SIG-M5 treated with dmso at 0.1 percent for 504 hours (cell line): ENCODE measurements at regions not wholly inside any gene's neighbourhood (a gene's known extent, or its start where the extent isn't known, plus 50 kb on each side); places are given as distances from the start of the nearest gene placed in this dataset.

ENCODE experiments used
- DNase-seq: peaks from one replicate; lab custom pipeline; 2025; ENCODE audit not compliant: unreplicated experiment; lab: John Stamatoyannopoulos, UW

DNA sequence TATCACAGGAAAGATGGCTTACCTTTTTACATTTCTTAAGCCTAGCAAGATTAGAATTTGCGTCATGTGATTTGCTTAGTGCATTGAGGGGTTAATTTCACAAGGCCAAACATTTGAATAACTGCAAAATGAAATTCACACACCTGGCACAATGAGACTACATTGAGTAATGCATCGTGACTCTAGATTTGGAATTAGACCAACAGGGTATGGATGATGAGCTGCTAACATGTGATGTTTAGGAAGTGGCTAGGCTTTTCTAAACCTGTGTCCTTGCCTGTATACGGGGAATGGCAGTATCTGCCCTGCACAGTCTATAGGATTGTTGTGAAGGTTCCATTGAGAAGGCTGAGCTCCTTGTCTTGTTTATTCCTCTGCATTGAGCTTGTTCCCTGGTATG lies 160.1 kb downstream of the MFSD1 start:
- DNase-seq: no peak

DNA sequence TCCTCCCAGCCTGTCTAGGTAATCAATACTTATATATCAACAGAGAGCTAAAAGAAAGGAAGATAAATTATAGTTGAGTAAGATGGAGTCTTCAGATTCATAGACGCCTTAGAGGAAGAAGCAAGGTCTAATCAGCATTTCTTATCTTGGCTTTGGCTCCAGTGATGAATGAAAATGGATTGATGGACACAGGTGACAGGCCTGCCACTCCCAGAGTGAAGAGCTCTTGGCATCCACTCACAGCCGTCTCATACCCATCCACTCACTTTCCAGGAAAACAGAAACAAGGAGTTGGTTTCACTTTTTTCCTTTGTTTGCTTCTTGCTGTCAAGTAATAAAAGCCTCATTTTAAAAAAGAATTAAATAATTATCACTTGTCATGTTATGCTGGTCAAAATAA lies 168.2 kb downstream of the MFSD1 start:
- no peak for DNase-seq

DNA sequence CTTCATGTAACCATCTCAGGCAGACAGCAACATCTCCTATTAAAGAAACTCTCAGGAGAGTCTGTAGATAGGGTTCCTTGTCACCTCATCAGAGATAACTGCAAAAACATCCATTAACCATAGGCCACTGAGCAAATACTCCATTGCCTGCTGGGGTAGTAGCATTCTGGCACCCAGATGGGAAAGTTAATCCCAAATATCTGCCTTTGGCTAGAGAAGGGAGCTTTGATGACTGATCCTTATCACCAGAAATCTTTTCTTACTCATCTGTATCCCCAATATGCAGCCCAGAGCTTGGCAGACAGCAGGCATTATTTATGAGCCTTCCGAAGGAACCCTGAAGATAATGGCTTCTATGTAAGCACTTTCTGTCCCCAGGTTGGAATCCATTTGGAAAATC lies 173.1 kb downstream of the MFSD1 start:
- DNase-seq: no peak

GRCh38 chr3:158976966-158977365 lies 175.1 kb downstream of the MFSD1 start:
- DNase-seq: no peak

DNA sequence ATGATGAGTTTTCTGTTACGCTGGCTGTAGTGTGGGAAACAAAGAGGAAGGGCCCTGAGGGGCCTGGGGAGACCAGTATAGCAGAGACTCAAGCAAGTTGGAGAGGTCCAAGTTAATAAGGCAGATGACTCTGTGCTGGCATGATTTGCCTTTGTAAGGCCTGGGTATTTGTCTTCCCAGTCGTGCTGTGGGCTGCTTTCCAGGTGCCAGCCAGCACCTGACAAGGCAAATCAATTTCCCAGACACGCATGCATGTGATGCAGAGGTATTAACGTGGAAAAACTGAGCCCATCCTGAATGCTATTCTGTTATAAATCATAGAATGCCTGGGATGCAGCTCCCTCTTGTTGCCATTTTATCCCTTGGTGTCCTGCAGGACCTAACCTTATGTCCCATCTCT lies 175.6 kb downstream of the MFSD1 start:
- DNase-seq: no peak

GRCh38 chr3:158983216-158984099 lies 181.6 kb downstream of the MFSD1 start:
- no peak for DNase-seq

GRCh38 chr3:158991146-158991705 lies 189.4 kb downstream of the MFSD1 start:
- no peak for DNase-seq

DNA sequence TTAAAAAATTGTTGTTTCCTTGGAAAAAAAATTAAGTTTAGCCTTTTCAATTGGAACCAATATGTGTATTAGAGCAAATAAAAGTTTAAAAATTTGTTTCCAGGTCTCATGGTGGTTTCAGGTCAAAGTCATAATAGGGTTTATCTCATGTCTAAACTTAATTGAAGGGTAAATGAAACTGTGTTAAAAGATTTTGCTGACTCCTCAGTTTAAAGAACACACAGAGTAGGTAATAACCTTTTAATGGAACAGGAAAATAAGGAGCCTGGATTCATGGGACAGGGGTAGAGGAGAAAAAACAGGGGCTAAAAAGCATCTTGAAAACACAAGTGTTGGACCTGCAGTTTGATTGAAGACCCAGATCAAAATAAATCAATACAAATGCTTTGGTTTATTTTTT lies 190.6 kb downstream of the MFSD1 start:
- DNase-seq: no peak

DNA sequence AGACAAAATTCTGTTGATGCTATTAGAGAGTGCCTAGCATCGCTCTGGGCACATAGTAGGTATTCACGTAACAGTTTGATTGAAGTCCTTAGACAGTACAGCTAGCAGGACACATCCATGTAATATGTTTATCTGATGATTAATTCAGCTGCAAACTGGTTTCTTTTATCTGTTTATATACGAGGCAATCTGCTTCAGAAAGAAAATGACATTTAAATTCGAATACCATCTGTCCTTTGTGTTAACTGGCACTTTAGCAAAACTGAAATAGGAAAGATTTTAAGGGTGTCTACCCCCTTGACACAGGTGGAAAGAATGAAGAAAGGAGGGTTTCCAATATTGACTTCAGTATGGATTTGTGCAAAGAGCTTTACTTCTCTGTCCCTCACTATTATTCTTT lies 192.5 kb downstream of the MFSD1 start:
- no peak for DNase-seq

DNA sequence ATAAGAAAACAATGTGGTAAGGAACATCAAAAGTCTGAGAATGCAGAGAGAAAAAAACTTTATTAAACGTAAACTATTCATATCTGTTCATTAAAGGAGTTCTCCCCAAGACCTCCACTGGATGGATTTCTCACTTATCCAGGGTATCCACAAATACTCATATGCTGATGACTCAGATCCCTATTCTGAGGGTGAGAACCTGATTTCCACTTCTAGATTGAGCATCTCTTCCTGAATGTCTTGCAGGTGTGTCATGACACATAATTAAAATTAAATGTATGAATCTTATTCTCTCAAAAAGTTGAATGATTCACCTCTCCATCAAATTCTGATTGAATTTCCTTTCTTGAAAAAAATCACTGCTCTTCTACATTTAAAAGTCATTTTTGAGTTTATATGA lies 199.9 kb downstream of the MFSD1 start:
- no peak for DNase-seq

DNA sequence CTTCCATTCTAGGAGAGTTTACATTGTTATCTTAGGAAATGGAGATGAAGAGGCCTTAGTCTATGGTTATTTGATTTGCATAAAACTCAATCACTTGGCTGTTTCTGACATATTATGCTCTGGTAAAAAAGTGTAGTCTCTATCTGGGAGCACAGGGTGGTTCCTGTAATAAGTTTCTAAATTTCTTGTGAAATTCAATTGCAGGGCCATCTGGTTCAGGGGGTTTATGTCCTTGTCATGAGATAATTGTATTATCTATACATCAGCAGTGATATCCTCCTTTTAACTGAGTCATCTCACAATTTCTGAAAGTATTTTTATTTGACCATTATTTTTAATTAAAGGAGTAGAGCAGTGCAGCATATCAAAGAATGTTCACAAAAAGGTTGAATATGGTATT lies 203.3 kb downstream of the MFSD1 start:
- no peak for DNase-seq

DNA sequence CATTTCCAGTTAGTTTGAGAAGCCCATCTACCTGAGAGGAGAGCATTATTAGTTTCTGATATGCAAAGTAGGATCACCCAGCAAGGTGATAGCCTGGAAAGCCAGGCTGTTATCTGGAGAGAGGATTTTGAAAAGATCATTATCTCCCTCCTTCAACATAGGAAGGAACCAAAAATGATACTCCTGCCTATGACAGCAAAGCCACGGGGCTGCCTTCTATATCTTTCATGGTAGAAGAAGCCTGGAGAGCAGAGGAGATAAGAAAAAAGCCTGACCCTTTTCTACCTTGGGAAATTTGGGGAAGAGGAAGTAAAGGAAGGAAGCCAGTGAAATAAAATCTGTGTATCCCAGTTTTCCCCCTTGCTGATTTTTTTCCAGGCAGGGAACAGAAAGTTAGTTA lies 205.5 kb downstream of the MFSD1 start:
- DNase-seq: no peak

- no peak for DNase-seq
Measured at GRCh38 chr3:159008401-159008800, 206.5 kb downstream of the MFSD1 start.

DNA sequence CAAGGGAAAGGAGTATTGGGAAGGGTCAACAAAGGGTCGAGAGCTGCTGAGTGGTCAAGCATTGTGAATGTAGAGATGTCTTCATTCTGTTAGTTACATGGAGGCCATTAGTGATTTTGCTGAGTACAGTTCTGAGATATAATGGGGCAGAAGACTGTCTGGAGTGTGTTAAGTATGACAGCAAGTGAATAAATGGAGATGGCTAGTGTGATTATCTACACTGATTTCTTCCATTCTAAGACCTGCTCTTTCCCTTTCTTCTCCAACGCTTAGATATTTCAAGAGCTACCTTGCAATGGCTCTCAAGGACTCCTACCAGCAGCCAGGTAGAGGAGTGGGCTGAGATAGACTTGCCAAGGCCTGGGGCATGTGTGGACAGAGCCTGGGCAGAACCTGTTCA lies 216.5 kb downstream of the MFSD1 start:
- no peak for DNase-seq

DNA sequence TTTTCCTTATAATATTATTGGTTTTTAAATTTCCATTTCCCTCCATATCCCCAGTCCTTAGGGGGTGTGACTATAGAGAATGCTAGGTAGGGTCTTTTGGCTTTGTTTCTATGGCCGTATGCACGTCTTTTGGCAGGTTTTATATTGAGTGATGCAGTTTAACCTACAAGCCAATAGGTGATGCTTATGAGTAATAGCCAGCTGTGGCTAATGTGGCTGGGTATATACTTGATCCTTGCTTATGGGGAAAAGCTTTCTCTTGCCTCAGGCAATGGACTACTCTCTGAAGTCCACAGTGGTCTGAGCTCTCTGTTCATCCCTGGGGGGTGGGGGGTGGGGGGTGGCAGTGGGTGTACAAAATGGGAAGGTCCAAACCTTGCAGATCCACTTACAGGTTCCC lies 223.9 kb downstream of the MFSD1 start:
- DNase-seq: no peak

DNA sequence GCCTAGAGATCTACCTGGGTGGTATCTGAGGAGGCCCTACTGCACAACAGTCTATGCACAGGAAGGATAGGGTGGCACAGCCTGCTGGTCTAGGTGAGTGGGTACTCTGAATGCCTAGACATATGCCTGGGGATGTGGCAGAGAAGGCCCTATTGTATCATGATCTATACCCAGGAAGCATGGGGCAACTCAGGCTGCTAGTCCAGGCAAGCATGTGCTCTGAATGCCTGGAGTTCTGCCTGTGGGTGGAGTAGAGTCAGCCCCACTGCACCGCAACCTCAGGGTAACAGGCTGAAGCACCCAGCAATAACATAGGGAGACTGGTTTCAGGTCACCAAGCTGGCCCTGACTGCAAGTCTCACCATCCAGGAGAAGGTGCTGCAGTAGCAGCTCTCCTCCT lies 224.7 kb downstream of the MFSD1 start:
- DNase-seq: no peak

DNA sequence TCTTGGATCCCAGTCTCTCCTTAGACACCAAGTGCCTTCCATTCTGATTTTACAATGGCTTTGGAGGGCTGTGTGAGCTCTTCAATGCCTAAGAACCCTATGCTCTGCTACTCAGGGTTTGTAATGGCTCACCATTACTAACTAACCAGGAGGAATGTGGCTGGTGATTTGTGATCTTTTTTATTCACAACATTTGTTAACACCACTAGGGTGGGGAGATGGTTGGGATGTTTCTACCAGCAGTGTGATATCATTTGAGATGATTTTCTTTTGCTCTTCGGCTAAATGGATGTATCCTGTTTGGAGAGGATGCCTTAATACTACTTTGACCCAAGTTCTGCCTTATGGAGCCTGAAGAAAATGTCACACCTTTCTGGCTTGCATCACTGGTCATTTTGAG lies 226.9 kb downstream of the MFSD1 start:
- no peak for DNase-seq

GRCh38 chr3:159029306-159030026 lies 227.6 kb downstream of the MFSD1 start:
- DNase-seq: no peak

- DNase-seq: no peak
Measured at GRCh38 chr3:159030138-159030670, 228.3 kb downstream of the MFSD1 start.

DNA sequence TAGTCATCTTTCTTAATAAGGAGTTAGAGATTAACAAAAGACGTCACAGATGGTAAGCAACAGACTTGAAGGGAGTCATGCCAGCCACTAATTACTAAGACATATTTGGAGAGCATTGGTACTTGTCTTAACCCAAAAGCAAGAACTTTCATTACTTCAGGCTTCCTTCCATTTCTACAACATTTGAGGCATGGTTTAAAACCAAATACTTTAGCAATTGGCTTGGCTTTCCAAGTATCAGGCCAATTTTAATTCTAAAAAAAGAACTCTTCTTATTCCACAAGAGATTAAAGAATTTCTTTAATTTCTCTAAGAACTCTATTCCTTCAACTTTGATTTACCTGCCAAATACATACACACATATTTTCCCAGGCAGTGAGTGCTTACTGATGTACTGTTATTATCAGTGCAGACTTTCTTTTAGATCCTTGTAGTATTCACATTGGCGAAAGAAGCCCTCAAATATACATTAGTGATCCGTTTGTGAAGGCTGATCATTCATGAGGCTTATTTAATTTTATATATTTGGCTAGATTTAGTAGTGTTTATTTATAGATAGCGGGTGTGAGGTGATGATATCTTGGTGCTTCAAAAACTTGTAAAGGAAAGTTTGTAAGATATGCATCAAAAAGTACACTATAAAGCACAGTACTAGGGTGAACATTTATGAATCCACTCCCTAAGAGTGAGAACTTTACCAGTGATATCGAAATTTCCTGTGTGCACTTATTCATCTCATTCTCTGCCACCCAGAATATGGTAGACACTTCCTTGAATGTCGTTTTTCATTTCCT lies 229.2 kb downstream of the MFSD1 start:
- DNase-seq: no peak

GRCh38 chr3:159032311-159032710 lies 230.5 kb downstream of the MFSD1 start:
- DNase-seq: no peak
